ENCODE measurements at regions not wholly inside any gene's neighbourhood (a gene's known extent, or its start where the extent isn't known, plus 50 kb on each side); places are given as distances from the start of the nearest gene placed in this dataset.
"Not testable (repeated sequence)": the region's sequence is repeated elsewhere in the genome, so short reads cannot be mapped to it uniquely, and the experiment has no call there.

DNA sequence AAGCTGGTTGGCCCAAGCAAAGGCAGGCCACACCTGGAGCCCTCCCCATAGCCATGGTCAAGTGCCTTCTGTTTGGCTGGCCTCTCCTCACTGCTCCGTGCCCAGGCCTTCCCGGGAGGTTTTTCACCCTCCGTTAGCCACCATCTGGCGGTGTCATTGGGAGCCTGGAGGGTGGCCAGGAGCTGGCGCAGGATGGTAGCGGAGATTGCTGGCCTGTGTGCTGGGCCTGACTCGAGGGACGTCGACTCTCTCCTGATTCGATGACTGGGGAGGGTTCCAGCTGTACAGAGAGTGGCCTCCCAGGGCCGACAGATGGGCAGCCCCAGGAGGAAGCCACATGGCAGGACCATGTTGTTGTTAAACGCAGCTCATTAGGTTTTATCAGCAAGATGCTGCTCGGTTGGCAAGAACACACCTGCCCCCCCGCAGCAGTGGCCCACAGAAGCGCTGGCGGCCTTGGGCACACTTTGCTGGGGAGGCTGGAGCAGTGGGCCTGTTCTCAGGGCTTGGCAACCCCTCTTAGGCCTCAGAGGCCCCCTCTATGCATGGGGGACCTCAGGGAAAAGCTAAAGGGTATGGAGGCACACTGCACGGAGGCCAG, 64.0 kb upstream of the CACUL1 start:
- Histone ChIP-seq H3K27ac (ENCODE audit: low read depth, low read length) (no peak overlapping the region), H3K4me3 (ENCODE audit: low read length) (no peak overlapping the region), H3K9ac (ENCODE audit: low read length) (no peak overlapping the region), H3K4me1 (ENCODE audit: control insufficient read depth, insufficient read depth, low read length) (no peaks in the 10 kb centered on the region), H3K27me3 (ENCODE audit: control insufficient read depth, insufficient read depth, low read length) (no peaks in the 10 kb centered on the region), H3K36me3 (ENCODE audit: control insufficient read depth, insufficient read depth, low read length) (no peaks in the 10 kb centered on the region)

DNA sequence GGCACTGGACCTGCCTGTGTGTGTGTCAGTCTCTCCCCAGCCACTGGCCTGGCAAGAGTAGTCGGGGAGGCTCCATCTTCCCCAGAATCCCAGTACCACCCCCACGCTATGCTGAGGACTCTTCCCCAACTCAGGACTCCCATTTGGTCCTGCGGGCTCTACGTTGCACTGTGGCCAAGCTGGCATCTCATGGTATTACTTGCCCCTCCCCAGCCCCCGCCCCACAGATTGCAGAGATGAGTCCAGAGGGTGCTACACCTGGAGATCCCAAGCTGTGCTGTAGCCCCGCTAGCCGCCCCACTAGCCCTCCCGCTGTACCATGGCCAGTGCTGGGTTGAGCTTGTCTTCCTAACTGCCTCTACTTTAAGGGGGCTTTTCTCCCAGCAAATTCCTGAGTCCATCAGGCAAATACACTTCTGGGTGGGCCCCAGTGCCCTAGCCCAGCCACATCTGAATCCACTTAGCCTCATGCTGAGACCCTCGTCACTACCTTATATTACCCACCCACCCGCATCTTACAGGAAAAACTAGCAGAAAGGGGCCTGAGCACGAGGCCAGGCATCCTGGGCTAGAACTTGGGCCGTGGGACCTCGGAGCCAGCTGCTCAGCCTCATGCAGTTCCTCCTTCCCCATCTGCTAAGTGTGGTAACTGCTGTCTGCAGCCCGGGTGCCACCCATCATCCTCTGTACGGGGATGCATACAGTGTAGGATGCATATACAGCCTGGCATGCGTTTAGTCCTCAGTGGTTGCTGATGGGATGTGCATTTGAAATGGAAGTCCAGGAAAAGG, 65.8 kb upstream of the CACUL1 start:
- Histone ChIP-seq H3K27me3 (ENCODE audit: control insufficient read depth, insufficient read depth, low read length) (no peaks in the 10 kb centered on the region), H3K9ac (ENCODE audit: low read length) (no peak overlapping the region), H3K36me3 (ENCODE audit: control insufficient read depth, insufficient read depth, low read length) (no peaks in the 10 kb centered on the region), H3K4me3 (ENCODE audit: low read length) (no peak overlapping the region), H3K27ac (ENCODE audit: low read depth, low read length) (no peak overlapping the region), H3K4me1 (ENCODE audit: control insufficient read depth, insufficient read depth, low read length) (no peaks in the 10 kb centered on the region)

DNA sequence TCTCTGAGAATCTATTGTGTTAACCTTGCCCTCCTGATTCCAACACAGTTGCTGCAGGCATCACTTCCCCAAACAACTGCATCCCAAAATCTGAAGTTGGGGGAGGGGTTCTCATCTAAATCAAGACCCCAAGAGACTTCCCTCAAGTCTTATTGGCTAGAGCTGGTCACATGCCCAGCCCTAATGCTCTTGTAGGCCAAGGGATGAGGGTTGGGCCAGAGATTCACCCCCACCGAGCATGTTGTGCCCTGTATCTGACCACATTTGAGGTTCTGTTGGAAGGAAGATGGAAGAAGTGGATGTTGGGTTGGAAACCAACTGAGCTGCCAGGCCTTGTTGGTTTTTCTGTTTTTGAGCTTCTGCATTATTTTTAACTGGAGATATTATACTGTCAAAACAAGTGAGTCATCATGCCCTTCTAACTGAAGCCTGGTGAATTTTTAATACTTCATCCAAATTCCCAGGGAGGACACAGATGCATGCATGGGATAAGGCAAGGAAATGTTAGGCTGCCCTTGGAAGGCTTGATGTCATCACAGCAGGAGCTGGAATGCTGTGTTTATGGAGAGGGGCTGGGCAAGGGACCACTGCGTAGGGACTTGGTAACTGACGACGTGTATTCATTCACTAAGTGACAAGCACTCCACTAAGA, 68.6 kb upstream of the CACUL1 start:
- H3K4me3 ChIP-seq (ENCODE audit: low read length): no peak overlapping the region
- H3K9ac ChIP-seq (ENCODE audit: low read length): no peak overlapping the region
- no peak overlapping the region for H3K27ac ChIP-seq (ENCODE audit: low read depth, low read length)
- no peaks in the 10 kb centered on the region for H3K27me3 ChIP-seq (ENCODE audit: control insufficient read depth, insufficient read depth, low read length)
- no peaks in the 10 kb centered on the region for H3K36me3 ChIP-seq (ENCODE audit: control insufficient read depth, insufficient read depth, low read length)
- no peaks in the 10 kb centered on the region for H3K4me1 ChIP-seq (ENCODE audit: control insufficient read depth, insufficient read depth, low read length)

DNA sequence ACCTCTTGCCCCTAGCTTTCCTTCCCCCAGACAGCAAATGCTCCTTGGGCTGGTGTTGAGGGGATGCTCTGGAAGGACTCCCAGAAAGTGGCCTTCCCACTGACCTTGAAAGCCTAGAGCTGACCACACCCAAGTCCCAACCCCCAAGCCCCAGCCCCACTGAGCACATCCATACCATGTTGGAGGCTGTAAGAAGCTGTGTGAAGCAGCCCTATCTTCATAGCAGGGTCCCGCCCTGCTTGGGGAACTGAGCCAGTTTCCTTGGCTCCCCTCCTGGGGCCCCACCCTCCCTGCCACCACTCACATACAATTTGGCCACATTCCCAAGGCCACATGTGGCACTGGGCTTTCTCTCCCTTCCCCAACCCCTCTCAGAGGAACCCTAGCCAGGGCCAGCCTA, 72.3 kb upstream of the CACUL1 start:
- Histone ChIP-seq H3K4me1 (ENCODE audit: control insufficient read depth, insufficient read depth, low read length) (no peaks in the 10 kb centered on the region), H3K9ac (ENCODE audit: low read length) (no peak overlapping the region), H3K27me3 (ENCODE audit: control insufficient read depth, insufficient read depth, low read length) (no peaks in the 10 kb centered on the region), H3K36me3 (ENCODE audit: control insufficient read depth, insufficient read depth, low read length) (no peaks in the 10 kb centered on the region), H3K4me3 (ENCODE audit: low read length) (no peak overlapping the region), H3K27ac (ENCODE audit: low read depth, low read length) (no peak overlapping the region)

DNA sequence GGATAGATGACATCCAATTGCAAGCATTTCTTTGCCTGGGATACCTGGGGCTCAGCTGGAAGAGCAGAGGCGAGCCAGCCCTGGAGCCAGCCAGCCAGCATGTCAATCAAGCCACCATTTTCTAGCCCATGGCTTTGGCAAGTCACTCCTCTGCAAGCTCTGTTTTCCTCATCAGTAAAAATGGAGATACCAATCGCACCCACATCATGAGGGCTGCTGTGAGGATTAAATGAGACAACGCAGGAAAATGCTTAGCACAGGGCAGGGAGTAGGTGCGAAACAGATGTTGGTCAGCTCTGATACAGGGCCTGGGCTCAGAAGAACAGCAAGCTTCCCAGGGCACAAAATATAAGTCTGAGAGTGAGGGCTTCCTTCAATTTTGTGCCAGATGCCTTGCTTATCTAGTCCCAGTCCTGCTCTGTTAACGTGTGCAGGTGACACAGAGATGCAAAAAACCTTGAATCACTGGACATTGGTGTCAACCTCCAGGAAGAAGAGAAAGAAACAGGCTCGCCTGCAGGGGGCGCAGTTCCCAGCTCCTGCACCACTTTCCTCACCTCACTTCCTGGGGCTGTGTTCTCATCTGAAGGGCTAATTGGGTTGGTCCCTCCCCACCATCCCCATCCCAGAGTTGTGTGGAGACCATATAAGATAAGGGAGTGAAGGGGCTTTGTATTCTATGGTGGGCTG, 72.8 kb upstream of the CACUL1 start:
- H3K27ac ChIP-seq (ENCODE audit: low read depth, low read length): no peak overlapping the region
- no peaks in the 10 kb centered on the region for H3K27me3 ChIP-seq (ENCODE audit: control insufficient read depth, insufficient read depth, low read length)
- H3K9ac ChIP-seq (ENCODE audit: low read length): no peak overlapping the region
- no peaks in the 10 kb centered on the region for H3K36me3 ChIP-seq (ENCODE audit: control insufficient read depth, insufficient read depth, low read length)
- H3K4me3 ChIP-seq (ENCODE audit: low read length): no peak overlapping the region
- no peaks in the 10 kb centered on the region for H3K4me1 ChIP-seq (ENCODE audit: control insufficient read depth, insufficient read depth, low read length)

DNA sequence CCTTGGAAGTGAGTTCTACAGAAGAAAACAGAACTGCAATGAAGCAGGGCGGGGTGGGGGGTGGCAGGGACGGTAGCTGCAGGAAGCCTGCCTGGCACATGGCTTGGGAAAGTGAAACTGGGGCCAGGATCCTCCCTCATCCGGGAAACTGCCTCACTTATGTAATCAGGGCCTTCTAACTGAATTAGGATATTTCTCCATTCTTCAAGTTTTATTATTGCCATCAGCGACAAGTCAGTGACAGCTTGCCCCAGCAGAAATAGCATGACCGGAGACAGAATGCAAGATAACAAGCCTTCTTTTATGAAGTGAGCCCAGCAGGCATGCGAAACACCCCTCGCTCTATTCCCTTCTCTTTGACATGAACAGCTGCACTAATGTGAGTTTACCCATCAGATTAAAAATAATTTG, 77.5 kb upstream of the CACUL1 start:
- H3K27ac ChIP-seq (ENCODE audit: low read depth, low read length): no peak overlapping the region
- no peak overlapping the region for H3K9ac ChIP-seq (ENCODE audit: low read length)
- no peaks in the 10 kb centered on the region for H3K27me3 ChIP-seq (ENCODE audit: control insufficient read depth, insufficient read depth, low read length)
- H3K4me1 ChIP-seq (ENCODE audit: control insufficient read depth, insufficient read depth, low read length): no peaks in the 10 kb centered on the region
- no peak overlapping the region for H3K4me3 ChIP-seq (ENCODE audit: low read length)
- no peaks in the 10 kb centered on the region for H3K36me3 ChIP-seq (ENCODE audit: control insufficient read depth, insufficient read depth, low read length)

DNA sequence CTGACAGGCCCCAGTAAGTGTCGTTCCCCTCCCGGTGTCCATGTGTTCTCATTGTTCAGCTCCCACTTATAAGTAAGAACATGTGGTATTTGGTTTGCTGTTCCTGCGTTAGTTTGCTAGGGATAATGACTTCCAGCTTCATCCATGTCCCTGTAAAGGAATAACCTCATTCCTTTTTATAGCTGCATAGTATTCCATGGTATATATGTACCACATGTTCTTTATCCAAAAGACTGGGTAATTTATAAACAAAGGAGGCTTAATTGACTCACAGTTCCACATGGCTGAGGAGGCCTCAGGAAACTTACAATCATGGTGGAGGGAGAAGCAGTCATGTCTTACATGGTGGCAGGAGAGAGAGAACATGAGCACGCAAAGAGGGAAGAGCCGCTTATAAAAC, 79.6 kb upstream of the CACUL1 start:
- H3K4me3 ChIP-seq (ENCODE audit: low read length); H3K27me3 ChIP-seq (ENCODE audit: control insufficient read depth, insufficient read depth, low read length); H3K36me3 ChIP-seq (ENCODE audit: control insufficient read depth, insufficient read depth, low read length); H3K27ac ChIP-seq (ENCODE audit: low read depth, low read length); H3K9ac ChIP-seq (ENCODE audit: low read length); H3K4me1 ChIP-seq (ENCODE audit: control insufficient read depth, insufficient read depth, low read length): not testable (repeated sequence)

DNA sequence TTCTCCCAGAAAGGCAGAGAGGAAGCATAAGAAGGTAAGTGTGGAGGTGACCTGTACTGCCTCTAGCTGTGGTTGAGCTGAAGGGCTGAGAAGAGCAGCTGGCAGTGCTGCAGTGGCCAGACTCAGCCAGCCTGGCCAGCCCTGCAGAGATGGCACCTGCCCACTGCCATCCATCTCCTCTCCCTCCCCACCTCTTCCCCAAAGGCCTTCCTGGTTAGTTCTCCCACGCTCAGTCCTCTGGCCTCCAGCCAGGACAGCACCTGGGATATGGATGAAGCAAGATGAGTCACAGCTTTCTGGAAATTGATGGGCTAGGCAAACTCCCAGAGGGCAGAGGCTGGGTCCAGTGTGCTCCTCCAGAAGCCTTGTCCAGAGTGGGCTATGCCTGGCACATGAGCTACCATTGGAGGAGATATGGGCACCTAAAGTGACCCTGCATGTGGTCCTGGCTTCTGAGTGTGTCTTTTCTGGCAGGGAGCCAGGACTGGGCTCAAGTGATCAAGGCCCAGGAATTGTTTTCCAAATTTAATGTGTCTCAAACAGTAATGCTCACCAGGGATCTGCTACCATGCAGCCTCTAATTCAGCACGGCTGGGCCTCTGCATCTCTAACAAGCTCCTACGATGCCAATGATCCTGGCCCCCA, 81.0 kb upstream of the CACUL1 start:
- Histone ChIP-seq H3K36me3 (ENCODE audit: control insufficient read depth, insufficient read depth, low read length) (no peaks in the 10 kb centered on the region), H3K9ac (ENCODE audit: low read length) (no peak overlapping the region), H3K4me3 (ENCODE audit: low read length) (no peak overlapping the region), H3K27me3 (ENCODE audit: control insufficient read depth, insufficient read depth, low read length) (no peaks in the 10 kb centered on the region), H3K4me1 (ENCODE audit: control insufficient read depth, insufficient read depth, low read length) (no peaks in the 10 kb centered on the region), H3K27ac (ENCODE audit: low read depth, low read length) (no peak overlapping the region)

DNA sequence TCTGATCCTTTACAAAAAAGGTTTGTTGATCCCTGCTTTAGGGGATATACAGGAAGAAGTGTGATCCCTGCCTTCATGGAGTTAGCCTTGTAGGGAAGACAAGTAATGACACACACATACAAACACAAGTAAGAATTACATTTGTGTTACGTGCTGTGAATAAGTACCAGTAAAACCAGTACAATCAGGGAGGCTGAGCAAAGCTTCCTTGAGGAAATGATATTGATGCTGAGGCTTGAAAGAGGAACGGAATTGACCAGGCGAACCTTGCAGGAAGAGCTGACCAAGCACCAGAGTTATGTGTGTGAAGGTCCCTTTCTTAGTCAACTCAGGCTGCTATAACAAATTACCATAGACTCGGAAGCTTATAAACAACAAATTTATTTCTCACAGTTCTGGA, 83.6 kb upstream of the CACUL1 start:
- Histone ChIP-seq H3K4me1 (ENCODE audit: control insufficient read depth, insufficient read depth, low read length) (no peaks in the 10 kb centered on the region), H3K27me3 (ENCODE audit: control insufficient read depth, insufficient read depth, low read length) (no peaks in the 10 kb centered on the region), H3K36me3 (ENCODE audit: control insufficient read depth, insufficient read depth, low read length) (no peaks in the 10 kb centered on the region), H3K9ac (ENCODE audit: low read length) (no peak overlapping the region), H3K4me3 (ENCODE audit: low read length) (no peak overlapping the region), H3K27ac (ENCODE audit: low read depth, low read length) (no peak overlapping the region)

DNA sequence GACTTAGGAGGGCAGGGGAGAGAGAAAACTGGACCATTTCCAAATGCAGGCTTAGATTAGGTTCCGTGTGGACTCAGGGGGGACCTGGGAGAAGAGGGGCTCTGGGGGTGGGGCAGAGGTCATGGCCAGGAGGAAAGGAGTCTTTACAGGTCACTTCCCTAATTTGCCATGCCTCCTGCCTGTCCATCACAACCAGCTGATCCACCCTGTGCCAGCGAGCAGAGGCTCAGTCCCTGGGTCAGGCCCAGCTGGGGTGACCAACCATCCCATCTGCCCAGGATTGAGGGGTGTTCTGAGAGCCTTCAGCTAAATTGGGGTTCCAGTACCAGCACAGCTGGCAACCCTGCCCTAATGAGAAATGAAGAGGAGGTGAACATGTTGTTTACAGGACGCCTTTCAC, 84.6 kb upstream of the CACUL1 start:
- Histone ChIP-seq H3K9ac (ENCODE audit: low read length) (no peak overlapping the region), H3K4me3 (ENCODE audit: low read length) (no peak overlapping the region), H3K4me1 (ENCODE audit: control insufficient read depth, insufficient read depth, low read length) (no peaks in the 10 kb centered on the region), H3K36me3 (ENCODE audit: control insufficient read depth, insufficient read depth, low read length) (no peaks in the 10 kb centered on the region), H3K27ac (ENCODE audit: low read depth, low read length) (no peak overlapping the region), H3K27me3 (ENCODE audit: control insufficient read depth, insufficient read depth, low read length) (no peaks in the 10 kb centered on the region)

DNA sequence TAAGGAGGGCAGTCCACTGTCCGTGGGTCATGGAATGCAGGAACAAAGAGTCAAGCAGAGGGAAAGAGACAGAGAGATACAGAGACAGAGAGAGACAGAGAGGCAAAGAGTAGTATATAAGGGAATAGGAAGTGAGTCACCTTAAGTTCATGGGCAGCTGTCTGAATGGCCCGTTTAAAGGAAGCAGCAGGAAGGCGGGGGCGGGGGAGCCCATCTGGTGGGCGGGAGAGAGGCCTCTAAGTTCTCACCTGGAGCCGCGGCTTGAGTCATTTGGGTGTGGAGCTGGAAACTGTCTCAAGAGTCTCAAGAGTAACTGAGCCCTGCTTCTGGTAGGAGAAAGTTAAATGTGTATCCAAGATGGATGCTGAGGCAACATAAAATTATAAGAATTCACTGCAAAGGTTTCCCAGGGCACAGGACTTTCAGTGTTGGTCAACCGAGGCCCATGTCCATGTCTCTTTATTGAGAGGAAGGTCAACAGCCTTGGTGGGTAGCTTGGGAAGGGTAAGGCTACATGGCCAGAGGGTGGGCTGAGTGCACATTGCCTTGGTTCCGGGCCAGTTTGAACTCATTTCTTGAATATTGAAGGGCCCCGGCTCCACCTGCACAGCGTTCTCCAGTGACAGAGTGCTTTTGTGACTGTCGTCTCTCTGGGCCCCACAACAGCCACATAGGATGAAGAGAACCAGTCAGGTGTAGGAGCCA, 85.5 kb upstream of the CACUL1 start:
- no peaks in the 10 kb centered on the region for H3K36me3 ChIP-seq (ENCODE audit: control insufficient read depth, insufficient read depth, low read length)
- H3K9ac ChIP-seq (ENCODE audit: low read length): no peak overlapping the region
- no peaks in the 10 kb centered on the region for H3K27me3 ChIP-seq (ENCODE audit: control insufficient read depth, insufficient read depth, low read length)

More for the DNA sequence above, 85.5 kb upstream of the CACUL1 start:
- Histone ChIP-seq H3K27ac (ENCODE audit: low read depth, low read length) (no peak overlapping the region), H3K4me3 (ENCODE audit: low read length) (no peak overlapping the region), H3K4me1 (ENCODE audit: control insufficient read depth, insufficient read depth, low read length) (no peaks in the 10 kb centered on the region)

Data from rectal smooth muscle tissue (tissue), 1 donor.